GM21367 (cell line): ENCODE measurements at regions not wholly inside any gene's neighbourhood (a gene's known extent, or its start where the extent isn't known, plus 50 kb on each side); places are given as distances from the start of the nearest gene placed in this dataset.

Experiments used
- ATAC-seq: cut with Tn5 transposase; IDR thresholded peaks from one replicate; pipeline ENCODE4 v1.9.1; 2021; ENCODE audit not compliant: unreplicated experiment

GRCh38 chr22:48224332-48224731 lies 1461.9 kb downstream of the TBC1D22A start:
- no peak for ATAC-seq

GRCh38 chr22:48223488-48224190 lies 1461.2 kb downstream of the TBC1D22A start:
- ATAC-seq, result no peak

- no peak for ATAC-seq
Observed at GRCh38 chr22:48222742-48223487, 1460.5 kb downstream of the TBC1D22A start.

- no peak for ATAC-seq
Observed at GRCh38 chr22:48218889-48219420, 1456.5 kb downstream of the TBC1D22A start.

GRCh38 chr22:48217596-48217995 lies 1455.1 kb downstream of the TBC1D22A start:
- ATAC-seq, result no peak

- no peak for ATAC-seq
Observed at GRCh38 chr22:48212727-48213126, 1450.3 kb downstream of the TBC1D22A start.

- no peak for ATAC-seq
Observed at GRCh38 chr22:48210812-48211211, 1448.4 kb downstream of the TBC1D22A start.

- no peak for ATAC-seq
Observed at GRCh38 chr22:48210198-48210580, 1447.7 kb downstream of the TBC1D22A start.

- no peak for ATAC-seq
Observed at GRCh38 chr22:48209473-48210197, 1447.2 kb downstream of the TBC1D22A start.

GRCh38 chr22:48208894-48209293 lies 1446.4 kb downstream of the TBC1D22A start:
- ATAC-seq, result no peak

GRCh38 chr22:48207919-48208535 lies 1445.6 kb downstream of the TBC1D22A start:
- ATAC-seq, result no peak

- ATAC-seq, result no peak
Observed at GRCh38 chr22:48205790-48206189, 1443.3 kb downstream of the TBC1D22A start.

- ATAC-seq, result no peak
Observed at GRCh38 chr22:48205161-48205560, 1442.7 kb downstream of the TBC1D22A start.

GRCh38 chr22:48204296-48204695 lies 1441.8 kb downstream of the TBC1D22A start:
- no peak for ATAC-seq

- ATAC-seq, result no peak
Observed at GRCh38 chr22:48199667-48200066, 1437.2 kb downstream of the TBC1D22A start.

GRCh38 chr22:48198489-48199459 lies 1436.3 kb downstream of the TBC1D22A start:
- no peak for ATAC-seq

- no peak for ATAC-seq
Observed at GRCh38 chr22:48197189-48197690, 1434.8 kb downstream of the TBC1D22A start.

- no peak for ATAC-seq
Observed at GRCh38 chr22:48192920-48193319, 1430.5 kb downstream of the TBC1D22A start.

GRCh38 chr22:48192071-48192470 lies 1429.6 kb downstream of the TBC1D22A start:
- ATAC-seq, result no peak

GRCh38 chr22:48188231-48188721 lies 1425.8 kb downstream of the TBC1D22A start:
- no peak for ATAC-seq
